ENCODE measurements at regions not wholly inside any gene's neighbourhood (a gene's known extent, or its start where the extent isn't known, plus 50 kb on each side); places are given as distances from the start of the nearest gene placed in this dataset.

DNA sequence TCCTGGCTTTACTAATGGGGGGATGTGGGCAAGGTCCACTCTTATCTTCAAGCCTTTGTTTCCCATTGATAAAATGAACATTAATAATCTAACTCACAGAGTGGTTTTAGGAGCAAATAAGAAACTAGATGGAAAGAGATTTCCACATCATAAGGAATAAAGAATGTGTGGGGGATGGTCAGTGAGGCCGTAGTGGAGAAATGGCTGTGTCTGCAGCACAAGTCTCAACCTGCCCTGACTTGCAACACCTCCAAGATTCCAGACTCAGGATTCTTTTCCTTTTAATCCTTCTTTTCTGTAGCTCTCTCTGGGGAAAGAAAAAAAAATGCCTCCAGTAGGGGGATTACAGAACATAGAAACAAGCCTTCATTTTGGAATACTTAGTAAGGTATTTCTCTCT is 124.2 kb upstream of the MEX3C start:
- Histone ChIP-seq H3K27me3 (ENCODE audit: control insufficient read depth in 1 of 2, insufficient read depth in 2 of 2, low read length in 2 of 2) (no peaks in the 10 kb centered on the region; a peak in 1 of 5 replicates), H3K27ac (ENCODE audit: extremely low read length, insufficient read depth, low read length) (no peak overlapping the region), H3K79me2 (ENCODE audit: insufficient read depth, low read length) (no peaks in the 10 kb centered on the region), H4K20me1 (ENCODE audit: insufficient read depth, low read length) (no peaks in the 10 kb centered on the region), H3K4me1 (ENCODE audit: insufficient read depth, low read length) (peaks cover 7% of the 10 kb centered on the region; the same call in 1 of the 2 replicates), H3K4me3 (replicated peaks in 1 of 3; ENCODE audit: insufficient read depth in 1 of 3, low read depth in 2 of 3, low read length in 3 of 3) (no peak overlapping the region), H2AFZ (ENCODE audit: low read length) (no peak overlapping the region), H3K36me3 (replicated peaks in 1 of 2; ENCODE audit: control insufficient read depth in 1 of 2, insufficient read depth in 2 of 2, low read length in 2 of 2) (no peaks in the 10 kb centered on the region), H3K9ac (ENCODE audit: insufficient read depth, low read depth, low read length) (no peak overlapping the region), H3K4me2 (ENCODE audit: low read depth, low read length) (no peak overlapping the region), H3K9me3 (ENCODE audit: low read length) (no peaks in the 10 kb centered on the region)
- 5% methylated on average over 1 of the region's 1 CpG for WGBS (ENCODE audit: low lambda C conversion rate)
- ATAC-seq, result no peak
- no peak for FAIRE-seq
- BruUV-seq (replicated peaks), result no TSS peak
- intact Hi-C loops (cut with micrococcal nuclease; ENCODE audit: unreplicated experiment), result no loop called here
- DNase-seq (ENCODE audit: low spot score), result no peak
- CTCF ChIA-PET (ENCODE audit: low intra/inter-chr PET ratio, low total read pairs), result no interaction called here
- TF ChIP-seq DPF2 (CRISPR knock-in tag; IDR thresholded peaks at IDR 0.05; ENCODE audit: borderline replicate concordance, low read depth) (no peak), SAFB2 (CRISPR knock-in tag; IDR thresholded peaks at IDR 0.05; ENCODE audit: borderline replicate concordance, low read depth) (no peak), KLF12 (CRISPR knock-in tag; IDR thresholded peaks at IDR 0.05; ENCODE audit: borderline replicate concordance) (no peak), ZFP90 (CRISPR knock-in tag; IDR thresholded peaks at IDR 0.05; ENCODE audit: borderline replicate concordance) (no peak)
- TF ChIP-seq, protein P1, sequence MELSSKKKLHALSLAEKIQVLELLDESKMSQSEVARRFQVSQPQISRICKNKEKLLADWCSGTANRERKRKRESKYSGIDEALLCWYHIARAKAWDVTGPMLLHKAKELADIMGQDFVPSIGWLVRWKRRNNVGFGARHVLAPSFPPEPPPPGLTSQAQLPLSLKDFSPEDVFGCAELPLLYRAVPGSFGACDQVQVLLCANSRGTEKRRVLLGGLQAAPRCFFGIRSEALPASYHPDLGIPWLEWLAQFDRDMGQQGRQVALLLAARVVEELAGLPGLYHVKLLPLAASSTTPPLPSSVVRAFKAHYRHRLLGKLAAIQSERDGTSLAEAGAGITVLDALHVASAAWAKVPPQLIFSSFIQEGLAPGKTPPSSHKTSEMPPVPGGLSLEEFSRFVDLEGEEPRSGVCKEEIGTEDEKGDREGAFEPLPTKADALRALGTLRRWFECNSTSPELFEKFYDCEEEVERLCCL (CRISPR knock-in tag; IDR thresholded peaks at IDR 0.05; ENCODE audit: borderline replicate concordance), result no peak
- in situ Hi-C loops (cut with HindIII; ENCODE audit: extremely low pct_ligation_motif_present, low pct_unique_long_range_greater_than_20kb), result no loop called here
- POLR2A ChIA-PET, result no interaction called here

DNA sequence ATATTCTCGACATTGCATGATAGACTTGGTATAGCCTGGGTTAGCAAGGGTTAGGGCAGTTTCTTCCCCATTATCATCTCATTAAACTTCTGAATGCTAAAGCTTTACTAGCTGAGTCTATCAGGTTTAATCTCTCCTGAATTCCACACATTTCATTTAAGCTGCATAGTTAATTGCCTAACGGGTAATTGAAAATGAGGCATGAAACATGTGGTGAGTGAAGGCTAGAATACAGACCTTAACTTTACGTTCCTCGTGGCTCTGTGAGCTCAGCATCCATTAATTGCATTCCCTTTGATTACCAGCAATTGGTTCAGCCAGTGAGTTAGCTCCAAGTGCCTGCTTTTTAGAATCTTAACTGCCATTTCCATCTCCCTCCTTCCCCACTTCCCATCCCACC is 126.5 kb upstream of the MEX3C start:
- intact Hi-C loops (cut with micrococcal nuclease; ENCODE audit: unreplicated experiment) (no loop called here), in situ Hi-C loops (cut with HindIII; ENCODE audit: extremely low pct_ligation_motif_present, low pct_unique_long_range_greater_than_20kb) (no loop called here)
- no TSS peak for BruUV-seq (replicated peaks)
- no peaks in the 10 kb centered on the region; a peak in 1 of 5 replicates for H3K27me3 ChIP-seq (ENCODE audit: control insufficient read depth in 1 of 2, insufficient read depth in 2 of 2, low read length in 2 of 2)
- ChIA-PET CTCF (ENCODE audit: low intra/inter-chr PET ratio, low total read pairs) (no interaction called here), POLR2A (no interaction called here)
- no peak overlapping the region for H2AFZ ChIP-seq (ENCODE audit: low read length)
- DNase-seq (ENCODE audit: low spot score) (no peak), ATAC-seq (no peak), FAIRE-seq (no peak)
- no peak overlapping the region for H3K4me2 ChIP-seq (ENCODE audit: low read depth, low read length)
- H3K27ac ChIP-seq (ENCODE audit: extremely low read length, insufficient read depth, low read length), result no peak overlapping the region
- 42% methylated on average over 4 of the region's 4 CpGs for WGBS (ENCODE audit: low lambda C conversion rate)
- no peaks in the 10 kb centered on the region for H4K20me1 ChIP-seq (ENCODE audit: insufficient read depth, low read length)
- TF ChIP-seq HDAC6 (IDR thresholded peaks at IDR 0.05; ENCODE audit: low read depth, low read length), result no peak
- TF ChIP-seq YEATS4 (CRISPR knock-in tag; IDR thresholded peaks at IDR 0.05; ENCODE audit: borderline replicate concordance), result no peak
- no peak for TF ChIP-seq ZNF432 (CRISPR knock-in tag; IDR thresholded peaks at IDR 0.05; ENCODE audit: borderline replicate concordance)
- no peak overlapping the region for H3K4me3 ChIP-seq (replicated peaks in 1 of 3; ENCODE audit: insufficient read depth in 1 of 3, low read depth in 2 of 3, low read length in 3 of 3)
- no peaks in the 10 kb centered on the region for H3K9me3 ChIP-seq (ENCODE audit: low read length)
- H3K79me2 ChIP-seq (ENCODE audit: insufficient read depth, low read length), result no peaks in the 10 kb centered on the region
- no peak overlapping the region for H3K9ac ChIP-seq (ENCODE audit: insufficient read depth, low read depth, low read length)
- no peaks in the 10 kb centered on the region for H3K36me3 ChIP-seq (replicated peaks in 1 of 2; ENCODE audit: control insufficient read depth in 1 of 2, insufficient read depth in 2 of 2, low read length in 2 of 2)
- H3K4me1 ChIP-seq (ENCODE audit: insufficient read depth, low read length), result peaks cover 7% of the 10 kb centered on the region; the same call in 1 of the 2 replicates

Data from HepG2 (cell line).